ENCODE measurements at regions not wholly inside any gene's neighbourhood (a gene's known extent, or its start where the extent isn't known, plus 50 kb on each side); places are given as distances from the start of the nearest gene placed in this dataset.

GRCh38 chr17:13353590-13353989, 248.1 kb downstream of the HS3ST3A1 start:
- DNase-seq (ENCODE audit: low spot score): no peak

GRCh38 chr17:13352747-13353415, 248.8 kb downstream of the HS3ST3A1 start:
- DNase-seq (ENCODE audit: low spot score): no peak

GRCh38 chr17:13351046-13351445, 250.7 kb downstream of the HS3ST3A1 start:
- no peak for DNase-seq (ENCODE audit: low spot score)

- DNase-seq (ENCODE audit: low spot score): no peak
These were observed 251.3 kb downstream of the HS3ST3A1 start for GRCh38 chr17:13350466-13350865.

- peak; percentile 95 for DNase-seq (ENCODE audit: low spot score)
These were observed 254.6 kb downstream of the HS3ST3A1 start for GRCh38 chr17:13346996-13347762.

GRCh38 chr17:13346592-13346991, 255.1 kb downstream of the HS3ST3A1 start:
- DNase-seq (ENCODE audit: low spot score): no peak

- DNase-seq (ENCODE audit: low spot score): peak; percentile 96
These were observed 255.6 kb downstream of the HS3ST3A1 start for GRCh38 chr17:13346081-13346533.

- no peak for DNase-seq (ENCODE audit: low spot score)
These were observed 263.3 kb downstream of the HS3ST3A1 start for GRCh38 chr17:13338421-13338820.

GRCh38 chr17:13337864-13338371, 263.8 kb downstream of the HS3ST3A1 start:
- DNase-seq (ENCODE audit: low spot score): peak; percentile 58

- no peak for DNase-seq (ENCODE audit: low spot score)
These were observed 264.6 kb downstream of the HS3ST3A1 start for GRCh38 chr17:13337151-13337550.

GRCh38 chr17:13334374-13334773, 267.4 kb downstream of the HS3ST3A1 start:
- no peak for DNase-seq (ENCODE audit: low spot score)

GRCh38 chr17:13333661-13334060, 268.1 kb downstream of the HS3ST3A1 start:
- DNase-seq (ENCODE audit: low spot score): no peak

GRCh38 chr17:13332207-13332606, 269.5 kb downstream of the HS3ST3A1 start:
- no peak for DNase-seq (ENCODE audit: low spot score)

GRCh38 chr17:13329421-13329820, 272.3 kb downstream of the HS3ST3A1 start:
- no peak for DNase-seq (ENCODE audit: low spot score)

GRCh38 chr17:13323990-13324389, 277.7 kb downstream of the HS3ST3A1 start:
- DNase-seq (ENCODE audit: low spot score): no peak

- DNase-seq (ENCODE audit: low spot score): peak; percentile 17
These were observed 279.6 kb downstream of the HS3ST3A1 start for GRCh38 chr17:13321951-13322701.

- no peak for DNase-seq (ENCODE audit: low spot score)
These were observed 281.5 kb downstream of the HS3ST3A1 start for GRCh38 chr17:13320046-13320785.

- no peak for DNase-seq (ENCODE audit: low spot score)
These were observed 285.1 kb downstream of the HS3ST3A1 start for GRCh38 chr17:13316657-13317056.

GRCh38 chr17:13311306-13311705, 290.4 kb downstream of the HS3ST3A1 start:
- peak; percentile 31 for DNase-seq (ENCODE audit: low spot score)

- DNase-seq (ENCODE audit: low spot score): no peak
These were observed 290.9 kb downstream of the HS3ST3A1 start for GRCh38 chr17:13310858-13311257.

GRCh38 chr17:13306310-13306962, 288.6 kb upstream of the ELAC2 start:
- DNase-seq (ENCODE audit: low spot score): peak; percentile 95

All from H4 (cell line).